T-helper 17 cell (primary cell): ENCODE measurements at regions not wholly inside any gene's neighbourhood (a gene's known extent, or its start where the extent isn't known, plus 50 kb on each side); places are given as distances from the start of the nearest gene placed in this dataset.
"Not testable (repeated sequence)": the region's sequence is repeated elsewhere in the genome, so short reads cannot be mapped to it uniquely, and the experiment has no call there.

Source experiments
- ATAC-seq: fragments of 150-1000 bp; cut with Tn5 transposase; 2 replicates; pipeline ENCODE4 v1.10.0; 2021; ENCODE audit warnings: mild to moderate bottlenecking, moderate library complexity
- DNase-seq, 3 donors: peaks; one replicate each; pipeline versions ENCODE4 v3.0.0 to v3.0.0-alpha.2; 2020 to 2021
- H3K9me3 ChIP-seq: one replicate; pipeline ENCODE4 v1.7.0; 2013; ENCODE audit warnings: low read length, mild to moderate bottlenecking; ENCODE audit not compliant: control insufficient read depth, poor library complexity, severe bottlenecking
- H3K27ac Mint-ChIP-seq: one replicate; pipeline ENCODE4 v1.8.0; 2022; ENCODE audit warnings: mild to moderate bottlenecking, moderate library complexity, mixed read lengths
- H3K27me3 Mint-ChIP-seq: one replicate; pipeline ENCODE4 v1.8.0; 2022; ENCODE audit warnings: mixed read lengths
- H3K36me3 Mint-ChIP-seq: one replicate; pipeline ENCODE4 v1.8.0; 2022; ENCODE audit warnings: low read depth, mixed read lengths
- H3K4me1 Mint-ChIP-seq: one replicate; pipeline ENCODE4 v1.8.0; 2022; ENCODE audit warnings: mild to moderate bottlenecking, mixed read lengths
- H3K4me3 Mint-ChIP-seq: one replicate; pipeline ENCODE4 v1.8.0; 2022; ENCODE audit warnings: mild to moderate bottlenecking, moderate library complexity, mixed read lengths

DNA sequence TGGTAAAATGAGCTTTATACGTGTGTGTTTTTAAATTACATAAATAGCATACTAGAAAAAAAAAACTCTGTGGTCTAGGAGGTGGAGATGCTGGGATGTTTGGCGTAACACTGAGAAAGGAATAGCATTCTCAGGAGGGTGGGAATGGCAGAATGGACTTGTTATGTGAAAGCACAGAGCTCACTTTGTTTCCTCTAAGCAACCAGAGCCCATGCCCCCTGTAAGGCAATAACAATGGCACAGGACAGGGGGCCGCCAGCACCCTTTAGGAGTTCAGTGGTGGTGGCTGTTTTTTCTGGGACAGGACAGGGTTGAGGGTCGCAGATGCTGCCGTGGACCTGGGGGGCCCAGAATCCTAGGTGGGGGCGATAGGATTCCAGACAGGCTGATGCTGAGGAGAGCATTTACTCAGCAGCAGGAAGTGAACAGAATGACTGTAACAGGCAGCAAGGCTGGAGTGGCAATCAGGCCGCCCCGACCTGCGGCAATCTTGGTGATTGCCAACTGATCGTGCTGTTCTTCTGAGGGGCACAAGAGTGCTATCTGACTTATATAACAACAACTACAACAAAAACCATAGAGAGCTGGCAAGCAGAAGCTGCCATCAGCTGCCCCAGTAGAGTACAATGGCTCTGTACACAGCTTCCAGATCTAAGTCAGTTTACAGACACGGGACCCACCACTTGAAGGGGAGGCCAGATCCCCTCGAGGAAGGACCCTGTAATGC, 160.4 kb downstream of the UACA start:
- no peaks in the 10 kb centered on the region for H3K4me1 Mint-ChIP-seq
- H3K27me3 Mint-ChIP-seq: peaks cover 10% of the 10 kb centered on the region
- ATAC-seq: no peak
- no peak overlapping the region for H3K27ac Mint-ChIP-seq
- H3K36me3 Mint-ChIP-seq: no peaks in the 10 kb centered on the region
- no peak overlapping the region for H3K4me3 Mint-ChIP-seq
- H3K9me3 ChIP-seq: no peaks in the 10 kb centered on the region
- DNase-seq: no peak

DNA sequence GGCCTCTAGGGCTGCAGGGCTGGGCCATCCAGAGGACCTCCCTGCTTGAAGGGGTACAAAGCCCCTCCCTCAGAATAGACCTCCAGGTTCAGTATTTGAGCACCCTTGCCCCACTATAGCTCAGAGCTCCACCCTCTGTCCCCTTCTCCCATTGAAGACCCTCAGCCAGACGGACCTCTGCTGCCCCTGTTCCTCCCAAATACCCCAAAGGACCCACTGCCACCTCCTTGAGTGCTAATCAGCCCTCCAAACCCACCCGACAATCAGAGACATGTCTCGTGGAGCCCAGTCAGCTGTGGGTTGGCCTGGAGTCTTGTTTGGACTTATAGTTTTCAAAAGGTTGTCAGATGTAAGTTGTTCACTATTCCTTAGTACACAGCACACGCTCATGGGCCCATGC, 161.1 kb downstream of the UACA start:
- H3K27ac Mint-ChIP-seq: no peak overlapping the region
- DNase-seq (no peak), ATAC-seq (no peak)
- no peaks in the 10 kb centered on the region for H3K36me3 Mint-ChIP-seq
- H3K9me3 ChIP-seq: no peaks in the 10 kb centered on the region
- H3K4me3 Mint-ChIP-seq: no peak overlapping the region
- H3K4me1 Mint-ChIP-seq: no peaks in the 10 kb centered on the region
- peaks cover 10% of the 10 kb centered on the region for H3K27me3 Mint-ChIP-seq

DNA sequence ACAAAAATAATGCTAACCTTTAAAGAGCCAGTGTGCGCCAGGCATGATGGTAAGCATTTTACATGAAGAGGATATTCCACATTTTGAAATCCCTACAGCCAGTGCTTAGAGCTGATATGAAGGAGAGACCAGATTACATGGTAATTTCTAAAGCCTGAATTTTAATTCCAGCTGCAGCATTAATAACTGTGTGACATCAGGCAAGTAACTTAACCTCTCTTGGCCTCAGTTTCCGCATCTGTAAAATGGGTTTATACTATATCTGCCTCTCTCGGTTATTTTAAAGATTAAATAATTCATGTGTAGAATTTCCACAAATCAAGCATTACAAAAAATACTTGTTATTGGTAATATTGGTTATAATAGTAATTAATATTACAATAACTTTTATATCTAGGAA, 165.4 kb downstream of the UACA start:
- Mint-ChIP-seq H3K36me3 (peaks cover 4% of the 10 kb centered on the region), H3K4me1 (no peaks in the 10 kb centered on the region), H3K27ac (no peak overlapping the region), H3K27me3 (peaks cover 5% of the 10 kb centered on the region), H3K4me3 (no peak overlapping the region)
- ATAC-seq (no peak), DNase-seq (no peak)
- H3K9me3 ChIP-seq: no peaks in the 10 kb centered on the region

DNA sequence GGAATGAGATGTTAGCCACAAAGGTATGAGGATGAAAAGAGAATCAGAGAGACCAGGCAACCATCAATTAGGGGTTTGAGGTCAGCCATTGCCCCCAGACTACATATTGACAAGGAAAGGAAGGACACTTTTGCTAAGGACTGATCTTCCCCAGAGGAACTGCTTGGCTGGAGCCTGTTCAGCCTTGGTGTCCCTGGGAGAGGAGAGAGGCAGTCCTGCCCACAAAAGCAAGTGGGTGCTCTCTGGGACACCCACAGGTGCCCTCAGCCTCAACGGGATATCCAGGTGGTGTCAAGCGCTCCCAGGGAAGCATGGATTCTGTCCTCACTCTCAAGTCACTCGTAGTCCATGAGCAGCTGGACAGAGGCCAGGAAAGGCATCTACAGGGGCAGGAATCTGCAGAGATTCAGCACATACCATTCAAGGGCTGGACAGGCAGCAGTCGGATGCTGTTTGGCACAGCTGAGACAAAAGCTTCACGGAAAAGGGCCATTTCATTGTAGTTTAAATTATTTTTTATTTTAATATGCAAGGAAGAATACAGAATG, 166.2 kb downstream of the UACA start:
- ATAC-seq: no peak
- DNase-seq: no peak
- Mint-ChIP-seq H3K27ac (no peak overlapping the region), H3K4me3 (no peak overlapping the region), H3K36me3 (peaks cover 4% of the 10 kb centered on the region), H3K4me1 (no peaks in the 10 kb centered on the region), H3K27me3 (peaks cover 5% of the 10 kb centered on the region)
- no peaks in the 10 kb centered on the region for H3K9me3 ChIP-seq

DNA sequence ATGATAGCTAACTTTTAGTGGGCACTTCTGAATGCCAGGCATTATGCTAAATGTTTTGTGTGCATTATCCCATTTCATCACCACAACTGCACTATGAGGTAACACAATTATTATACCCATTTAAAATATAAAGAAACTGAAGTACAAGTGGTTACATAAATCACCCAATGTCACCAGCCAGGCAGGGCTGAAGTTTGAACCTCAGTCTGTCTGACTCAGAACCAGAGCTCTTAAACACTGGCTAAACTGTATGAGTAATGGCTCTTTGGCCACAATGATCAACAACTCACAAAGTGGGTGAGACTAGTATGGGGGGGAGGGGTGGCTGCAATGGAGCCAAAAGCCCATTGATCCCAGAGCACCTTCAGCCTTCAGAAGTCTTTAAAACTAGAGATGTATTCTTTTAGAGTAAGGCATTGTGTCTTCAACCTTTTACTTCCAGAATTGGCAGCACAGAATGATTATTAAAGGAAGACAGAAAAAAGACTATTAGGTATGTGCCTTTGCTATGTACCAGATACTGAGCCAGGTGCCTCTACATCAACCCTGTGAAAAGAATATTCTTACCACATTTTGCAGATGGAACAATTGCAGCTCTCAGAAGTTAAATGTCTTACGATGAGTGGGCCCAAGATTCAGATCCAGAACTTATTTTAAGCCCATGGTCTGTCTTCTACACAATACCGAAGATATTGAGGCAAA, 166.9 kb downstream of the UACA start:
- H3K4me3 Mint-ChIP-seq: no peak overlapping the region
- no peaks in the 10 kb centered on the region for H3K4me1 Mint-ChIP-seq
- ATAC-seq: no peak
- H3K27me3 Mint-ChIP-seq: peaks cover 5% of the 10 kb centered on the region
- peaks cover 4% of the 10 kb centered on the region for H3K36me3 Mint-ChIP-seq
- no peak for DNase-seq
- H3K9me3 ChIP-seq: no peaks in the 10 kb centered on the region
- no peak overlapping the region for H3K27ac Mint-ChIP-seq

DNA sequence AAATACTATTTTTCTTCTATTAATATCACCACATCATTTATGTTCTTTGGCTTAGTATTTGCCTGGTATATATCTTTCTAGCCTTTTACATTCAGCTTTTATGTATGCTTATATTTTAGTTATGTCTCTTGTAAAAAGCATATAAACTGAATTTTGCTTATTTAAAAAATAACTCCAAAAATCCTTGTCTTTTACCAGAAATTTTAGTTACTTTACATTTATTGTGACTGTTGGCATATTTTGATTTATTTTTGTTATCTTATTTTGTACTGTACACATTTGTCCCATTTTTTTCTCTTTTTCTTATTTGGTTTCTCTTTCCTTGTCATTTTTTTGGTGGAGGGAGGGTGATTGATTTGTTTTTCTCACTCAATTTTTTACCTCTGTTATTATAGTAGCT, 169.6 kb downstream of the UACA start:
- Mint-ChIP-seq H3K27ac (no peak overlapping the region), H3K4me3 (no peak overlapping the region), H3K4me1 (peaks cover 2% of the 10 kb centered on the region), H3K36me3 (peaks cover 4% of the 10 kb centered on the region), H3K27me3 (peaks cover 14% of the 10 kb centered on the region)
- no peak for ATAC-seq
- no peak for DNase-seq
- H3K9me3 ChIP-seq: no peaks in the 10 kb centered on the region

DNA sequence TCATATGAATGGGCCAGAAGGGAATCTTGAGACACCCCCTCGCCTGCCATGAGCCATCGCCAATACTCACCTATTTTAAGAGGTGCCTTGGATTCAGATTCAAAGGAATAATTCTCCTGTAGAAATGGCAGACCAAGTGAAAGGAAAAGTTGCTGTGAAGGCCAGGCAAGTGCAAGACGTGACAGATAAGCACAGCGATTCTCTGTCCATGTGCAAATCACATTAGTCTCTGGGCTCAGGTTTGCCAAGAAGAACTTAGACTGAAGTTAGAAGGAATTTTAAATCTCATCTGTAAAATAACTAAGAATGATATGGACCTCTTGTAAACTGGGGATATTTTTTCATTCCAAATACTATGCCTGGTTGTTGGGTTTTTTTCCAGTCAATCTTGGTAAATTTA, 173.6 kb downstream of the UACA start:
- Mint-ChIP-seq H3K27ac (no peak overlapping the region), H3K4me3 (no peak overlapping the region), H3K36me3 (peaks cover 2% of the 10 kb centered on the region), H3K27me3 (peaks cover 30% of the 10 kb centered on the region), H3K4me1 (peaks cover 12% of the 10 kb centered on the region)
- no peak for DNase-seq
- no peaks in the 10 kb centered on the region for H3K9me3 ChIP-seq
- ATAC-seq: no peak

DNA sequence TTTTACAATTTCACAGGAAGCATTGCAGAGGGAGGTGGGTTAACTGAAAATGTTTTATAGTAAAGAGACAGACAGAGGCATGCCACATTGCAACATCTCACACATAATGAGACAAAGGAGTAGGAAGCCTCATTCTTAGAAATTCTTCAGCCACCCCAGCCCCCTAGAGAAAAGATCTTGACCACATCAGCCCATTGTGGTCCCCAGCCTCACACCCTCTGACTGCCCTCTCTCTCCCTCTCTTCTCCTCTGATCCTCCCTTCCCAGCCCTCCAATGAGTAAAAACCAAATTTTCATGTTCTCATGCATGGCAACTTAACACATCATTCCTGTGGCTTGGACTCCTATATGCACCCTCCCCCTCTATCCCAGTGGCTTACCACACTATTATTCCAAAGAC, 174.1 kb downstream of the UACA start:
- no peaks in the 10 kb centered on the region for H3K9me3 ChIP-seq
- H3K4me3 Mint-ChIP-seq: no peak overlapping the region
- peaks cover 32% of the 10 kb centered on the region for H3K27me3 Mint-ChIP-seq
- H3K4me1 Mint-ChIP-seq: peaks cover 12% of the 10 kb centered on the region
- peaks cover 2% of the 10 kb centered on the region for H3K36me3 Mint-ChIP-seq
- no peak for ATAC-seq
- no peak overlapping the region for H3K27ac Mint-ChIP-seq
- no peak for DNase-seq

DNA sequence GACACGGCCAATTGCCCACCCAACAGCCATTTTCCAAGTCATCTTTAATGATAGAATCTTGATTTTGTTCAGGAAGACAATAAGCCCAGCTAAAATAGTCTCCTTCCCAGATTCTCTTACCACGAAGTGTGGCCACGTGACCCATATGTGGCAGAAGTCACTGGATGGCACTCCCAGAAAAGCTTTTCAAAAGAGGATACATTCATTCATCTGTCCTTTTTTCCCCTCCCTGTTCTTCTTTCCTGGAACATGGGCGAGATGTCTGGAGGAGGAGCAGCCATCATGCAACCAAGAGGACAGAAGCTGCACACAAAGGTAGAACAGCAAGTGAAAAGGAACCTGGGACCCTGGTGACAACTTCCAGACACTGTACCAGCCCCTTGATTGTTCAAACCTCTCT, 174.7 kb downstream of the UACA start:
- peaks cover 12% of the 10 kb centered on the region for H3K4me1 Mint-ChIP-seq
- no peak for DNase-seq

DNA sequence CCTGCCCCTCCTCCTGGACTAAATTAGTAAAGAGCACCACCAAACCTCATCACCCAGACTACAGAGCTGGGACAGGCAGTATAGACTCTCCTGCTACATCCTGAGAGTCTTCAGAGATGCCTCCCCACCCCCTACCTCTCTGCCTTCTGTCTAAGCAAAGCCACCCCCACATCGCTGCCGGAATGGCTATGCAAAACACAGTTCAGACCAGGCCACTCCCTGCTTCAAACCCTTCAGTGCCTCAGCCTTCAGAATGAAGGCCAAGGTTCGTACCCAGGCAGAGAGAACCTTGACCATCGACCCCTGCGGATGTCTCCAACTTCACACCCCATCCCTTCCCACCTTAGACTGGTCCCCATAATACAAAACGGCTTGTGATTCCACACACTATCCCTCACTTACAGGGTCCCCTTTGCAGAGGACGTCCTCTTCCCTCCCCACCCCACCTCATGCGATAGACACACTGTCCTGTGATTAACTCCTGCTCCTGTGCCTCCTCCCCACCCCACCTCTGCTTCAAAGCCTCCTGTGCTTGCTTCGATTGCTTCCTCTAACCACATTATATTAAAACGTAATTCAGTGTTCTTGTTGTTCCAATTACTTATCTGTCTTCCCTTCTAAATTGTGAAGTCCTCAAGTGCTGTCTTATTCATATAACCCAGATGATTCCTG, 175.3 kb downstream of the UACA start:
- H3K9me3 ChIP-seq: no peaks in the 10 kb centered on the region
- Mint-ChIP-seq H3K4me1 (peaks cover 12% of the 10 kb centered on the region), H3K4me3 (no peak overlapping the region), H3K36me3 (no peaks in the 10 kb centered on the region), H3K27ac (peak overlapping the region; percentile 4), H3K27me3 (peaks cover 36% of the 10 kb centered on the region)
- DNase-seq (no peak), ATAC-seq (no peak)

More for the DNA sequence above, 174.7 kb downstream of the UACA start:
- no peak for ATAC-seq
- no peaks in the 10 kb centered on the region for H3K36me3 Mint-ChIP-seq
- no peak overlapping the region for H3K4me3 Mint-ChIP-seq
- H3K27ac Mint-ChIP-seq: no peak overlapping the region
- H3K9me3 ChIP-seq: no peaks in the 10 kb centered on the region
- H3K27me3 Mint-ChIP-seq: peaks cover 36% of the 10 kb centered on the region

DNA sequence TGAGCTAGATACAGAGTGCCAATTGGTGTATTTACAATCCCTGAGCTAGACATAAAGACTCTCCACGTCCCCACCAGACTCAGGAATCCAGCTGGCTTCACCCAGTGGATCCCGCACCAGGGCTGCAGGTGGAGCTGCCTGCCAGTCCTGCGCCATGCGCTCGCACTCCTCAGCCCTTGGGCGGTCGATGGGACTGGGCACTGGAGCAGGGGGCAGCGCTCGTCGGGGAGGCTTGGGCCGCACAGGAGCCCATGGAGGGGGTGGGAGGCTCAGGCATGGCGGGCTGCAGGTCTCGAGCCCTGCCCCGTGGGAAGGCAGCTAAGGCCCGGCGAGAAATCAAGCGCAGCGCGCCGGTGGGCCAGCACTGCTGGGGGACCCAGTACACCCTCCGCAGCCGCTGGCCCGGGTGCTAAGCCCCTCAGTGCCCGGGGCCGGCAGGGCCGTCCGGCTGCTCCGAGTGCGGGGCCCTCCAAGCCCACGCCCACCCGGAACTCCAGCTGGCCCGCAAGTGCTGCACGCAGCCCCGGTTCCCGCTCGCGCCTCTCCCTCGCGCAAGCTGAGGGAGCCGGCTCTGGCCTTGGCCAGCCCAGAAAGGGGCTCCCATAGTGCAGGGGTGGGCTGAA, 176.2 kb downstream of the UACA start:
- H3K4me3 Mint-ChIP-seq, H3K27ac Mint-ChIP-seq, H3K9me3 ChIP-seq, DNase-seq, H3K36me3 Mint-ChIP-seq, ATAC-seq: not testable (repeated sequence)
- peaks cover 12% of the 10 kb centered on the region for H3K4me1 Mint-ChIP-seq
- peaks cover 36% of the 10 kb centered on the region for H3K27me3 Mint-ChIP-seq

DNA sequence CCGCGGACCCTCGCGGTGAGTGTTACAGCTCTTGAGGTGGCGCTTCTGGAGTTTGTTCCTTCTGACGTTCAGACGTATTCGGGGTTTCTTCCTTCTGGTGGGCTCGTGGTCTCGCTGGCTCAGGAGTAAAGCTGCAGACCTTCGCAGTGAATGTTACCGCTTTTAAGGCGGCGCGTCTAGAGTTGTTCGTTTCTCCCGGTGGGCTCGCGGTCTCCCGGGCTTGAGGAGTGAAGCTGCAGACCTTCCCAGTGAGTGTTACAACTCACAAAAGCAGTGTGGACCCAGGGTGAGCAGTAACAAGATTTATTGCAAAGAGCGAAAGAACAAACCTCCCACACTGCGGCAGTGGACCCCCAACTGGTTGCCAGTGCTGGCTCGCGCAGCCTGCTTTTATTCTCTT, 177.1 kb downstream of the UACA start:
- Mint-ChIP-seq H3K4me3 (peak overlapping the region; percentile 59), H3K27me3 (peaks cover 36% of the 10 kb centered on the region), H3K27ac (no peak overlapping the region), H3K4me1 (peaks cover 12% of the 10 kb centered on the region), H3K36me3 (no peaks in the 10 kb centered on the region)
- H3K9me3 ChIP-seq: no peaks in the 10 kb centered on the region
- no peak for ATAC-seq
- no peak for DNase-seq

DNA sequence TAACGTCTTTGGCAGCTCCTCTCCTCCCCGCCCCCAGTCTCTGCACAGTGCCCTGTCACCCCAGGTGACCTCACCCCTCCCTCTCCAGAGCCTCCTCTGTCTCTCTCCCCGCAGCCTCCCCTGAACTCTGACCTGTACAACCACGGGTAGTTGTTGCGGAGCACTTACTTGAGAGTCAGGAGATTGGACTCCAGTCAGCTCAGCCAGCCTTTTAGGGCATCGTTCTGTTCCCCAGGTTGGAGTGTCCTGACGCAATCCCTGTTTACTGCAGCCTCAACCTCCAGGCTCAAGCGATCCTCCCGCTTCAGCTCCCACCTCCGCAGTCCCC, 177.7 kb downstream of the UACA start:
- no peaks in the 10 kb centered on the region for H3K36me3 Mint-ChIP-seq
- no peak overlapping the region for H3K27ac Mint-ChIP-seq
- ATAC-seq (peak; percentile 62), DNase-seq (no peak)
- H3K9me3 ChIP-seq: no peaks in the 10 kb centered on the region
- H3K27me3 Mint-ChIP-seq: peaks cover 36% of the 10 kb centered on the region
- H3K4me3 Mint-ChIP-seq: peak overlapping the region; percentile 59
- peaks cover 12% of the 10 kb centered on the region for H3K4me1 Mint-ChIP-seq
